ENCODE measurements at regions not wholly inside any gene's neighbourhood (a gene's known extent, or its start where the extent isn't known, plus 50 kb on each side); places are given as distances from the start of the nearest gene placed in this dataset.

- H3K4me3 ChIP-seq (ENCODE audit: low read depth, low read length): no peak overlapping the region
- TF ChIP-seq CTCF (IDR thresholded peaks at IDR 0.05; ENCODE audit: borderline replicate concordance, insufficient read depth, low read depth, low read length): no peak
These were observed 712.0 kb upstream of the NRSN1 start for GRCh38 chr6:23414051-23414445.

GRCh38 chr6:23414922-23415321 is 711.1 kb upstream of the NRSN1 start:
- TF ChIP-seq CTCF (IDR thresholded peaks at IDR 0.05; ENCODE audit: borderline replicate concordance, insufficient read depth, low read depth, low read length): no peak
- no peak overlapping the region for H3K4me3 ChIP-seq (ENCODE audit: low read depth, low read length)

- no peak for TF ChIP-seq CTCF (IDR thresholded peaks at IDR 0.05; ENCODE audit: borderline replicate concordance, insufficient read depth, low read depth, low read length)
- no peak overlapping the region for H3K4me3 ChIP-seq (ENCODE audit: low read depth, low read length)
These were observed 710.1 kb upstream of the NRSN1 start for GRCh38 chr6:23415819-23416427.

GRCh38 chr6:23417133-23417532 is 708.9 kb upstream of the NRSN1 start:
- TF ChIP-seq CTCF (IDR thresholded peaks at IDR 0.05; ENCODE audit: borderline replicate concordance, insufficient read depth, low read depth, low read length): no peak
- no peak overlapping the region for H3K4me3 ChIP-seq (ENCODE audit: low read depth, low read length)

GRCh38 chr6:23418095-23418494 is 707.9 kb upstream of the NRSN1 start:
- H3K4me3 ChIP-seq (ENCODE audit: low read depth, low read length): no peak overlapping the region
- TF ChIP-seq CTCF (IDR thresholded peaks at IDR 0.05; ENCODE audit: borderline replicate concordance, insufficient read depth, low read depth, low read length): no peak

GRCh38 chr6:23419046-23419445 is 707.0 kb upstream of the NRSN1 start:
- no peak overlapping the region for H3K4me3 ChIP-seq (ENCODE audit: low read depth, low read length)

More at GRCh38 chr6:23419046-23419445, 707.0 kb upstream of the NRSN1 start:
- no peak for TF ChIP-seq CTCF (IDR thresholded peaks at IDR 0.05; ENCODE audit: borderline replicate concordance, insufficient read depth, low read depth, low read length)

Data from GM12875 (cell line).